PC-3 (cell line): ENCODE measurements at regions not wholly inside any gene's neighbourhood (a gene's known extent, or its start where the extent isn't known, plus 50 kb on each side); places are given as distances from the start of the nearest gene placed in this dataset.
"Not testable (repeated sequence)": the region's sequence is repeated elsewhere in the genome, so short reads cannot be mapped to it uniquely, and the experiment has no call there.

Experiments used
- ATAC-seq: fragments of 200-7000 bp; cut with Tn5 transposase; 2 replicates; pipeline ENCODE4 v1.9.1; 2020; ENCODE audit warnings: mild to moderate bottlenecking, moderate library complexity
- BruUV-seq: library from RNA; stranded (reverse); fragments of 400-500 nt; replicated peaks from 2 replicates; lab custom pipeline; 2021; lab: Mats Ljungman, UMichigan
- CTCF ChIA-PET: fragments of 300-600 bp; sonication (Branson Sonifier 250); formaldehyde crosslinking; loops from one replicate; lab custom pipeline; 2022; ENCODE audit warnings: antibody characterized with exemption; lab: Charles Lee
- POLR2A ChIA-PET: fragments of 300-600 bp; sonication (Branson Sonifier 250); formaldehyde crosslinking; loops from one replicate; lab custom pipeline; 2022; ENCODE audit warnings: antibody characterized with exemption; ENCODE audit not compliant: unreplicated experiment; lab: Charles Lee
- DNase-seq: peaks from one replicate; pipeline ENCODE4 v3.0.0-alpha.2; 2015
- H2AFZ ChIP-seq: fragments of 300-600 bp; sonication (generic); 2 replicates; pipeline ENCODE4 v1.6.0; 2016; ENCODE audit warnings: antibody characterized with exemption, low read length
- H3F3A ChIP-seq: fragments of 300-600 bp; sonication (generic); one replicate; pipeline ENCODE4 v1.6.0; 2017; ENCODE audit warnings: antibody characterized with exemption, low read length, control low read depth, mild to moderate bottlenecking; ENCODE audit not compliant: unreplicated experiment
- H3K27ac ChIP-seq: fragments of 300-600 bp; sonication (generic); 2 replicates; pipeline ENCODE4 v1.5.1; 2016; ENCODE audit warnings: mild to moderate bottlenecking, low read length
- H3K27me3 ChIP-seq: fragments of 300-600 bp; sonication (generic); 2 replicates; pipeline ENCODE4 v1.6.1; 2016; ENCODE audit warnings: low read length, mixed read lengths
- H3K36me3 ChIP-seq: fragments of 300-600 bp; sonication (generic); 2 replicates; pipeline ENCODE4 v1.6.1; 2016; ENCODE audit warnings: low read depth, mixed run types, low read length, mixed read lengths
- H3K4me1 ChIP-seq: fragments of 300-600 bp; sonication (generic); 2 replicates; pipeline ENCODE4 v1.5.1; 2016; ENCODE audit warnings: low read length; ENCODE audit not compliant: insufficient read depth
- H3K4me2 ChIP-seq: fragments of 300-600 bp; sonication (generic); 2 replicates; pipeline ENCODE4 v1.6.0; 2016; ENCODE audit warnings: low read length
- H3K4me3 ChIP-seq: fragments of 300-600 bp; sonication (generic); 2 replicates; pipeline ENCODE4 v1.5.1; 2016; ENCODE audit warnings: mild to moderate bottlenecking, low read length, mixed read lengths
- H3K79me2 ChIP-seq: fragments of 300-600 bp; sonication (generic); 2 replicates; pipeline ENCODE4 v1.6.1; 2017; ENCODE audit warnings: low read length, mixed read lengths
- H3K9ac ChIP-seq: fragments of 300-600 bp; sonication (generic); 2 replicates; pipeline ENCODE4 v1.6.0; 2016; ENCODE audit warnings: mild to moderate bottlenecking, low read length
- H3K9me2 ChIP-seq: fragments of 300-600 bp; sonication (generic); replicated peaks from 2 replicates; pipeline ENCODE4 v1.6.1; 2016; ENCODE audit warnings: mixed run types, low read length, mixed read lengths
- H3K9me3 ChIP-seq: fragments of 300-600 bp; sonication (generic); 2 replicates; pipeline ENCODE4 v1.6.1; 2016; ENCODE audit warnings: low read length, mixed read lengths
- H4K20me1 ChIP-seq: fragments of 300-600 bp; sonication (generic); 2 replicates; pipeline ENCODE4 v1.6.1; 2016; ENCODE audit warnings: low read length, mixed read lengths
- EZH2 ChIP-seq: fragments of 300-600 bp; sonication (generic); IDR thresholded peaks from one replicate; pipeline ENCODE4 v1.6.1; 2017; ENCODE audit warnings: antibody characterized with exemption, mild to moderate bottlenecking, low read length; ENCODE audit not compliant: unreplicated experiment
- EZH2phosphoT487 ChIP-seq: fragments of 300-600 bp; sonication (generic); IDR thresholded peaks from 2 replicates; pipeline ENCODE4 v1.6.1; 2018; ENCODE audit warnings: mild to moderate bottlenecking, antibody characterized with exemption, low read length, borderline replicate concordance
- intact Hi-C: fragments of 100-400 bp; cut with micrococcal nuclease; formaldehyde crosslinking; loops from 2 replicates; pipeline ENCODE4 v1.9.0; 2023
- TF ChIP-seq, protein P1 (sequence below): fragments of 300-600 bp; sonication (generic); conservative IDR thresholded peaks from 2 replicates; pipeline ENCODE4 v1.5.1; 2017; ENCODE audit warnings: antibody characterized with exemption, low read depth, mild to moderate bottlenecking, low read length

- Histone ChIP-seq H3K9ac (no peak overlapping the region), H3K9me2 (no peaks in the 10 kb centered on the region), H3K4me3 (no peak overlapping the region), H3K27me3 (no peaks in the 10 kb centered on the region), H4K20me1 (no peaks in the 10 kb centered on the region), H3K27ac (no peak overlapping the region), H3K79me2 (no peaks in the 10 kb centered on the region), H3K9me3 (no peaks in the 10 kb centered on the region), H3K36me3 (no peaks in the 10 kb centered on the region), H3K4me2 (no peak overlapping the region), H3F3A (no peaks in the 10 kb centered on the region), H2AFZ (no peak overlapping the region), H3K4me1 (no peaks in the 10 kb centered on the region)
- ChIA-PET CTCF (no interaction called here), POLR2A (no interaction called here)
- TF ChIP-seq, protein P1, sequence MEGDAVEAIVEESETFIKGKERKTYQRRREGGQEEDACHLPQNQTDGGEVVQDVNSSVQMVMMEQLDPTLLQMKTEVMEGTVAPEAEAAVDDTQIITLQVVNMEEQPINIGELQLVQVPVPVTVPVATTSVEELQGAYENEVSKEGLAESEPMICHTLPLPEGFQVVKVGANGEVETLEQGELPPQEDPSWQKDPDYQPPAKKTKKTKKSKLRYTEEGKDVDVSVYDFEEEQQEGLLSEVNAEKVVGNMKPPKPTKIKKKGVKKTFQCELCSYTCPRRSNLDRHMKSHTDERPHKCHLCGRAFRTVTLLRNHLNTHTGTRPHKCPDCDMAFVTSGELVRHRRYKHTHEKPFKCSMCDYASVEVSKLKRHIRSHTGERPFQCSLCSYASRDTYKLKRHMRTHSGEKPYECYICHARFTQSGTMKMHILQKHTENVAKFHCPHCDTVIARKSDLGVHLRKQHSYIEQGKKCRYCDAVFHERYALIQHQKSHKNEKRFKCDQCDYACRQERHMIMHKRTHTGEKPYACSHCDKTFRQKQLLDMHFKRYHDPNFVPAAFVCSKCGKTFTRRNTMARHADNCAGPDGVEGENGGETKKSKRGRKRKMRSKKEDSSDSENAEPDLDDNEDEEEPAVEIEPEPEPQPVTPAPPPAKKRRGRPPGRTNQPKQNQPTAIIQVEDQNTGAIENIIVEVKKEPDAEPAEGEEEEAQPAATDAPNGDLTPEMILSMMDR = no peak
- TF ChIP-seq EZH2 (no peak), EZH2phosphoT487 (no peak)
- no peak for DNase-seq
- BruUV-seq = no TSS peak
- intact Hi-C loops = no loop called here
- no peak for ATAC-seq
These were observed 303.0 kb upstream of the GJE1 start for GRCh38 chr6:141829566-141830360.

- Histone ChIP-seq H3K79me2 (no peaks in the 10 kb centered on the region), H3F3A (no peaks in the 10 kb centered on the region), H3K27me3 (no peaks in the 10 kb centered on the region), H3K4me2 (no peak overlapping the region), H3K9ac (no peak overlapping the region), H2AFZ (no peak overlapping the region), H3K27ac (no peak overlapping the region), H3K9me2 (no peaks in the 10 kb centered on the region), H3K4me3 (no peak overlapping the region), H3K36me3 (no peaks in the 10 kb centered on the region), H3K4me1 (no peaks in the 10 kb centered on the region), H4K20me1 (no peaks in the 10 kb centered on the region), H3K9me3 (no peaks in the 10 kb centered on the region)
- BruUV-seq = no TSS peak
- POLR2A ChIA-PET = no interaction called here
- ATAC-seq (no peak), DNase-seq (no peak)
- intact Hi-C loops = no loop called here
- TF ChIP-seq EZH2phosphoT487 (no peak), EZH2 (no peak)
- TF ChIP-seq, protein P1 = no peak
- CTCF ChIA-PET = no interaction called here
These were observed 308.4 kb upstream of the GJE1 start for GRCh38 chr6:141824350-141824749.

- H3K9me3 ChIP-seq, H3K4me1 ChIP-seq, ATAC-seq, intact Hi-C loops, BruUV-seq, POLR2A ChIA-PET, H3K9ac ChIP-seq, H3K79me2 ChIP-seq, H3K36me3 ChIP-seq, H3F3A ChIP-seq, H2AFZ ChIP-seq, H4K20me1 ChIP-seq, H3K4me2 ChIP-seq, H3K27me3 ChIP-seq, DNase-seq, H3K4me3 ChIP-seq, CTCF ChIA-PET, H3K27ac ChIP-seq, H3K9me2 ChIP-seq: not testable (repeated sequence)
These were observed 317.7 kb upstream of the GJE1 start for GRCh38 chr6:141815039-141815438.
